Fibroblast of mammary gland (primary cell): ENCODE measurements at regions not wholly inside any gene's neighbourhood (a gene's known extent, or its start where the extent isn't known, plus 50 kb on each side); places are given as distances from the start of the nearest gene placed in this dataset.

ENCODE experiments used
- DNase-seq: peaks from one replicate; pipeline ENCODE4 v3.0.0-alpha.2; 2010; ENCODE audit warnings: low read depth
- H3K4me3 ChIP-seq: 2 replicates; pipeline ENCODE4 v1.5.1; 2011; ENCODE audit warnings: low read depth, mild to moderate bottlenecking, low read length, moderate library complexity; ENCODE audit not compliant: control insufficient read depth
- CTCF ChIP-seq: conservative IDR thresholded peaks from 2 replicates; pipeline ENCODE4 v1.5.1; 2011; ENCODE audit warnings: low read depth, low read length, inconsistent platforms; ENCODE audit not compliant: control insufficient read depth, insufficient read depth

GRCh38 chr4:124018383-124019317 lies 622.1 kb downstream of the SPRY1 start:
- no peak for TF ChIP-seq CTCF
- DNase-seq, result peak; percentile 93
- no peak overlapping the region for H3K4me3 ChIP-seq

DNA sequence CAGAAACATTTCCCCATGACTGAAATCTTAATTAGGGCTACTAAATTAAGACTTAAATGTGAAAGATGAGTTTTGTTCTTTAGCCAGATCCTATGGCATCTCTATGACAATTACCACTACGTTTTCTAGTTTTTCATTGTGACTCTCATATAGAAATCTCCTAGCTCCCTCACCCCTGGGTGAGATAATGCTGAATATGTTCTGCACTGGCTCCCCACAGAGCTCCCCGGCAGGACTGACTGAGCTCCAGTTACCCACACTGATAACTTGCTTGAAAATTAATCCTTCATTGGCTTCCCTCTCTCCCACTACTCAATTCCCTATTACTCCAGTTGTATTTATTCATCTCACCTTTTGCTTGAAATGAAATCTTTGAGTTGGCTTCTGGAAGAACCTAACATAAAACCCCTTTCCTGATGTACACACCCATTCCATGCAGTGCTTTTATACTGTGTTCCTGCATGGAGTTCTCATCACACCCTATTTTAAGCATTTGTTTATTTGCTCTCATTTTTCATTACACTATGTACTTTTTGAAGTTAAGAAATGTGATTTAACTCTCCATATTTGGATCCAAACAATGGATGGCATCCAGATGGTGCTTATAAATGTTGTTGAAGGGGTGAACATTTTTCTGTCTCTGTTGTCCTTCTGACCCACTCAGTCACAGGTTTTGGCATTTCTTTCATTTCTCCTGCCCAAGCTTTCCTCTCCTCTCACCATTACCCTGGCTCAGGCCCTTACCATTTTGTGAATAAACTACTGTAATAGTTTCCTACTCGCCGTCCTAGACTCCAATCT lies 623.4 kb downstream of the SPRY1 start:
- TF ChIP-seq CTCF, result no peak
- peak; percentile 57 for DNase-seq
- no peak overlapping the region for H3K4me3 ChIP-seq

DNA sequence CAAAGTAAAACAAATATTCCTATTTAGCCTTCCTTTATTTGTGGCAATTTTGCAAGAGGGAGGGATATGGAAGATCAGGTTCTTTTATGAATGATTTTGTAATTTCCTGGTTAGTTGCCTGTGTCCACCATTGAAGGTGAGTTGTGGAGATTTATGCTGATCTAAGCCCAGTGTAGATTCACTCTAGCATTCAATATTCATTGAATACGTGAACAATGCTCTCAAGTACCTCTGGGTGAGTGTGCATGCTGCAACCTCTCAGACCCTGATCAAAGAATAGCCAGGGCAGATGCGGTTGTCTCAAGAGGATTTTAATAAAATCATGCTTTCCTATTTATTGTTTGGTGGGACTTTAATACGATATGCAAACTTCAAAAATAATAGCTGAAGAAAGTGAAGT lies 628.4 kb downstream of the SPRY1 start:
- H3K4me3 ChIP-seq, result no peak overlapping the region
- TF ChIP-seq CTCF, result no peak
- no peak for DNase-seq

GRCh38 chr4:124025428-124025827 lies 628.8 kb downstream of the SPRY1 start:
- no peak for TF ChIP-seq CTCF
- peak; percentile 24 for DNase-seq
- H3K4me3 ChIP-seq, result no peak overlapping the region

- no peak overlapping the region for H3K4me3 ChIP-seq
- no peak for DNase-seq
- TF ChIP-seq CTCF, result no peak
These were observed 631.6 kb downstream of the SPRY1 start for GRCh38 chr4:124028182-124028581.

- H3K4me3 ChIP-seq, result no peak overlapping the region
- TF ChIP-seq CTCF, result no peak
These were observed 633.6 kb downstream of the SPRY1 start for GRCh38 chr4:124030147-124030546.

More at GRCh38 chr4:124030147-124030546, 633.6 kb downstream of the SPRY1 start:
- peak; percentile 45 for DNase-seq
